ENCODE measurements at regions not wholly inside any gene's neighbourhood (a gene's known extent, or its start where the extent isn't known, plus 50 kb on each side); places are given as distances from the start of the nearest gene placed in this dataset.

DNA sequence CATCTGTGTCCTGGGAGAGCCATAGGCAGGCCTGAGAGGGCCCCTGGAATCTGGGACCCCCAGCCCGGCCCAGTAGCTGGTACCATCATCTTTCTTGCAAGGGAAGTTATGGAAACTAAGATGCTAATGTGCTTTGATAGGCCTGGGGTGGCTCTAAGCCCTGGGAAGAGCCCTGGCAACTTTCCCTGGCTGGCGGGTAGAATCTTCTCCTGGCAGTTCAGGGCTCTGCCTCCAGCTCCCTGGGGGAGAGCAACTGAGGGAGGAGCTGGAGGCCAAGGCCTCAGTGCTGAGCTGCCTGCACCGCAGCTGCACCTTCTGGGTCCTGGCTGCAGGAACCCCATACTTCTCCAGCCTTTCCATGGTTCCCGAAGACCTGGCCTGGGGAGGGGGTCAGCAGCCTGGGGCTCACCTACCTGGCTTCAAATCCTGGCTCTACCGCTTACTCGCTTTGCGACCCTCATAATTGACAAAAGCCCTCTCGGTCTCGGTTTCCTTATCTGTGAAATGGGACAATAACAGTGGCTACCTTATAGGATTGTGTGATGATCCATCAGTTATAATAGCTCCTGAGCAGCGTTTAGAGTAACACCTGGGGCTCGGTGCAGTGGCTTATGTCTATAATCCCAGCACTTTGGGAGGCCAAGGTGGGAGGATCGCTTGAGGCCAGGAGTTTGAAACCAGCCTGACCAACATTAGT, 333.7 kb downstream of the SEC14L1 start:
- no peak for DNase-seq (ENCODE audit: low spot score)

DNA sequence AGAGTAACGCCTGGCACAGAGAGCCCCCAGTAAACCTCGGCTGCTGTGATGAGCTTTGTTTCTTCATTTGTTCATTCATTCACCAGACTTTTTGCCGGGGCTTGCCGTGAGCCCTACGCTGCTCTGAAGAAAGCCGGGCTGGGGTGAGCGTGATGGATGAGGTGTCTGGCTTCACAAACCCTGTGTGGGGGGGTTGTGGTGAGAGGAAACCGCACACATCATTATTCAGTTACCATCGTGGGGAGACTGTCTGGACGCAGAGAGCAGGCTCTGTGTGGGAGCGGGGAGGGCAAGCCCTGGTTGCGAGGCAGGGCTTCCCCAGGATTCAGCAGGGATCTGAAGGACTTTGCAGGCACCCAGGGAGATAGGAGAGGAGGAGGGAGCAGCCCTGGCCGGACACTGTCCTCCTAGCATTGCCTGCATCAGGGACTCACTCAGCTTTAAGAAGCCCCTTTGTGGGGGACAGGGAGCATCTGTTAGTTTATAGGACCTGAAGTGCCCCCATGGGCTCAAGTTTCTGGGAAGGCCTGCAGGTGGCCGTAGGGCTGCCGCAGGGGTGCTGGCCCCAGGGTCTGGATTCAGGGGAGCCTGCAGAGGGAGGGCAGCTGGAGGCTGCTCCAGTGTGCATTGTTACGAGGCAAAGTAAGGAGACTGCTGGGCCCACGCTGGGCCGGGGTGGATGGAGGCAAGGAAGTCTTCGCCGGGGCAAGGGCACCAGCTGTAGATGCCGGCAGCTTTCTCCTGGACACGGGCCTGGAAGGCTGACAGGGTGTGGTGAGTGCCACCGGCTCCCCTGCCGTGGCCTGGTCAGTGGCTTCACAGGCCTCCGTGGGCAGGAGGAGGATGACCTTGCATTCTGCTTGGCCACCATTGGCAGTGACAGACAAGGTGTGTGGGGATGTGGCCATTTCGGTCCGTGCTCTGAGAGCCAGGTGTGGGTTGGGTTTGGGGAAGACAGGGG, 334.5 kb downstream of the SEC14L1 start:
- no peak for DNase-seq (ENCODE audit: low spot score)

DNA sequence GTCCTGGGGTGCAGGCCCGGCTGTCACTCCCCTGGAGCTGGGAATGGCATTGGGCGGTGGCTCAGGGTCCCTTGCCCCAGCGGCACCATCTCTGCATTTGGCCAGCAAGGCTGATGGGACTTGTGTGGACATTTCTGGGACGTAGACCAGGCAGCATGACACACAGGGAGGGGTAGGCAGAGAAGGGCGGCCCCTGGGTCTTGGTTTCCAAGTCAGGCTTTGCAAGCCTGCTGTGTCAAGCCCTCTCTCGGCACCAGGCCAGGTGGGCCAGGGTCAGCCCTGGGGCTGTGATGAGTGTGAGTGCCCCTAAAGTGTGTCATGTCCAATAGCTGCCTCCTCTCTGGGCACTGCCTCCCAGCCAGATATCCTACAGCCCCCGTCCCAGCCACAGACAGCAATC, 335.2 kb downstream of the SEC14L1 start:
- no peak for DNase-seq (ENCODE audit: low spot score)

DNA sequence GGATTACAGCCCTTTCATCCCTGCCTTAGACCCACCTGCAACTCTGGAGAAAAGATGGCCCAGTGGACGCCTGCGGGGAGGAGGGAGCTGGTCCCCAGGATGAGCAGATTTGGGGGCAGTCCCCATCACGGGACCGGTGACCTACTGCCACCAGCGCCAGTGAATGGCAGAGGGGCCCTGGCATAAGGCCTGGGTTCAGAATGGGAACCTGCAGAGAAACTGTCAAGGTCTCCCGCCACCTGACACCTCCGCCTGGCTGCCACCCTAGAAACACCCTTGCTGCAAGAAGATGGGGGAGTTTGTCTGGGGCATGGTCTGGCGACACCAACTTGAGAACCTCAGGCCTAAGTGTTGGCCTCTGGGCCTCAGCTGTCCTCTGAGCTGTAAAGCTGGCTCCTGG, 335.7 kb downstream of the SEC14L1 start:
- no peak for DNase-seq (ENCODE audit: low spot score)

DNA sequence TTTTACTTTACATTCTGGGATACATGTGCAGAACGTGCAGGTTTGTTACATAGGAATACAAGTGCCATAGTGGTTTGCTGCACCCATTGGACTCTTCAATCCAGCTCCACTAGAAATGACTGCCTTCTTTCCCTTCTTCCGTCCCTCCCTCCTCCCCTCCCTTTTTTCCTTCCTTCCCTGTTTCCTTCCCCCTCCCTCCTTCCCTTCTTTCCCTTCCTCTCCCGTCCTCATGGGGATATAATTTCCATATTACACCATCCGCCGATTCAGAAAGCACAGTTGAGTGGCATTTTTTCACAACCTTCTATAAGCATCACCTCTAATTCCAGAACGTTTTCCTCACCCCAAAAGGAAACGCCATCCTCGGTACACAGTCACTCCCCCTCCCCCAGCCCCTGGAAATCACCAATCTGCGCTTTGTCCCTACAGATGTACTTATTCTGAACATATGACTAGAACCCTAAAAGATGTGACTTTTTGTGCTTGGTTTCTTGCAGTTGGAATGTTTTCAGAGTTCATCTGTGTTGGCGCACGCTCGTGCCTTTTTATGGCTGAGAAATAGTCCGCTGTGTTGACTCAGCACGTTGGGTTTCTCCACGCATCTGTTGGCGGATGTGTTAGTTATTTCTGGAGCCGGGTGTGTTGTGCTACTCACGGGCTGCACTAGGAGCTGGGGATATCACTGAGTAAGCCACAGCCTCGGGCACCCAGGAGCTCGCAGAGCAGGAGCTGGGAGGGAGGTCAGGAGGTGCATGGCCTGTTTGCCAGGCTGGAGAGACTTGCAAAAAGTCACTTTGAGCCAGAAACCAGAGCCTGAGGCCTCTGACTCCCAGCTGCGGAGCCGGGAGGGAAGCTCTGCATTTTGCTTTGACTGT, 336.4 kb downstream of the SEC14L1 start:
- no peak for DNase-seq (ENCODE audit: low spot score)

DNA sequence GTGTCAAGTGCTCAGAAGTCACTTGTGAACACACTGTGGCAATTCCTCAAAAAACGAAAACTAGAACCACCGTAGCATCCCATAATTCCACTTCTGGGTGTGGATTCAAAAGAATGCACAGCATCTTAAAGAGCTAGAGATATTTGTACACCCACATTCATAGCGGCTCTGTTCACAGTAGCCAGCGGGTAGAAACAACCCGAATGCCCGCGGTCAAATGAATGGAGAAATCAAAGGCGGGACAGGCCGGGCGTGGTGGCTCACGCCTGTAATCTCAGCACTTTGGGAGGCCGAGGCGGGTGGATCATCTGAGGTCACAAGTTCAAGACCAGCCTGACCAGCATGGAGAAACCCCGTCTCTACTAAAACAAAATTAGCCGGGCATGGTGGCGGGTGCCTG, 337.5 kb downstream of the SEC14L1 start:
- DNase-seq (ENCODE audit: low spot score): no peak

DNA sequence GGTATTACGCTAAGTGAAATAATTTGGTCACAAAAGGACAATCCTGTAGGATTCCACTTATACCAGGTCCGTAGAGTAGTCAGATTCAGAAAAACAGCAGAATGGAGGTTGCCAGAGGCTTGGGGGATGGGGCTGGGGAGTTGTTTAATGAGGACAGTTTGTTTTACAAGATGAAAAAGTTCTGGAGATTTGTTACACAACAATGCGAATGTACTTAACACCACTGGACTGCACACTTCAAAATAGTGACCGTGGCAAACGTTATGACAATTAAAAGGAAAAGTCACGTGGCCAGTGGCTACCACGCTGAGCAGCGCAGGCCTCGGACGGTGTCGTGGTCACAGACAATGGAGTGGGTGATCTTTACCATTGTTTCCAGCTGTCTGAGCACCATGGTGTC, 338.1 kb downstream of the SEC14L1 start:
- no peak for DNase-seq (ENCODE audit: low spot score)

DNA sequence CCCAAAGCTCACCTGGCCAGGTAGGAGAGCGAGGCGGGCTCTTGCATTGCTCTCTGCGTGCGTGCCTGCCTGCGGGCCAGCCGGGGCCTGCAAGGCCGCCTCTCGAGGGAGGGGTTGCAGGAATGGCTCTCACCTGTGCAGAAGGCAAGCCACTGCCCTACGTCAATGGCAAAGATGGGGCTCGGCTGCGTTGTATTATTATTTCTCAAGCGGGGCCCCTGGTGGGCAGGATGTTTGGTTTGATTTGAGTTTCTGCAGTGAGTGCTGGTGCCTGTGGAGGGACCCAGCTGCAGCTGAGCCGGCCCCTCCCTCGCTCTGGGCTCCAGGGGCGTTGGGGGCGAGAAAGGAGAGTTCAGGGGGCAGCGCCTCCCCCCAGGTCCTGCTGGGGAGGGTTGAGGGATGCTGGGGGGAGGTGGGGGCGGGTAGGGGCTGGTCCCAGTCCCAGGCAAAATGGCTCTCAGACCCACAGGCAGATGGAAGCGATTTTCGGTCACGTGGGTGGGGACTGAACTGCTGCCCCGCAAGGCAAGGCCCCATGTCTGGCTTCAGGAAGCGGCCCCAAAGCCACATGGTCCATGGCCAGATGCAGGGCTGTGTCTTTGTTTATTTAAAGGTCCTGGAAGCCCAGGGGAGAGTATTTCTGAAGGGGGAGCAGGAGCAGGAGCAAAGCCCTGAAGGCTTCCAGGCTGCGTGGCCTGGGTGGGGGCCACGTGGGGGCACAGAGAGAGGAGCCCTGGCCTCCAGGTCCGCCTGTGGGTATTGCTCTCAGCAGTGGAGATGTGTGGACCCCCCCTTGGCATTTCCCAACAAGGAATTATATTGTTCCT, 338.8 kb downstream of the SEC14L1 start:
- DNase-seq (ENCODE audit: low spot score): peak; percentile 83

DNA sequence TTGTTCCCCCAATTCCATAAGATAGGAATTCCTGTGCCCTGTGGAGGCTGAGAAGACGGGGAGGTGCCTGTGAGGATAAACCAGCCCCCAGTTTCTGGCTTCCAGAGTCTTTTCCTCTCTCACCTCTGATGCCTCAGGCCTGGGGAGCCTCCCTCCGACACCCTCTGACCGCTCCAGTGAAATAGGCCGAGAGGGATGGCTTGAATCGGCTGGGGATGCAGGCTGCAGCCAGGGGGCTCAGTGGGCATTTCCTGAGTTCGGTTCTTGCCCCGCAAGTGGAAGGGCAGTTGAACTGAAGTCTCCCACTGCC, 339.4 kb downstream of the SEC14L1 start:
- DNase-seq (ENCODE audit: low spot score): no peak

DNA sequence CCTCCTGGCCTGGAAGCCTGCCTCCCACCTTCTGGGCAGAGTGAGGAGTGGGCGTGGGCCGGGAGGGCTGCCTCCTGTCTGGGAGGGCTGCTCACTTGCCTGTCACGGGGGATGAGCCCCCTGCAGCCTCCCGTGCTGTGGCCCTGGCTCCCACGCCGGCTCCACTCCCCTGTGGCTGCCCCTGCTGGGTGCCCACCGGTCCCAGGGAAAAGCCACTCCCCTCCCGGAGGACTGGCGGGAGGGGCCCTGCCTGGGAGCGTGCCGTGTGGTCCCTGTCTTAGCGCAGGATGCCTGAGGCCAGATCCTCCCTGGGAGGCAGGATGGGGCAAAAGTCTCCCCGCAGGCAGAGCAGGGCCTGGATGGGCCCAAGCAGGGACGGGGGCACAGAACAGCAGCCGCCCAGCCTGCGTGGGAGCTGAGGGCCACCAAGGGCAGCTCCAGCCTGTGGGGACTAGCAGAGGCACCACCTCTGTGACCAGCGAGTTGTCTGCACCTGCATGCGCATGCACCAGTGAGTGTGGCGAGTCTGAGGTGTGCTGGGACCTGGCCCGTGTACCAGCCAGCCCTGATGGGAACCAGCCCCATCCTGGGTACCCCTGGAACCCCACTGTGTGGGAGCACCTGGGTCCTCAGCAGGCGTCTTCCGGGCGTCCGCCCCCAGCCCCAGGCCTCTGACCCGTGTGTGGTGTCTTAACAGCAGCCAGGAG, 339.9 kb downstream of the SEC14L1 start:
- no peak for DNase-seq (ENCODE audit: low spot score)

DNA sequence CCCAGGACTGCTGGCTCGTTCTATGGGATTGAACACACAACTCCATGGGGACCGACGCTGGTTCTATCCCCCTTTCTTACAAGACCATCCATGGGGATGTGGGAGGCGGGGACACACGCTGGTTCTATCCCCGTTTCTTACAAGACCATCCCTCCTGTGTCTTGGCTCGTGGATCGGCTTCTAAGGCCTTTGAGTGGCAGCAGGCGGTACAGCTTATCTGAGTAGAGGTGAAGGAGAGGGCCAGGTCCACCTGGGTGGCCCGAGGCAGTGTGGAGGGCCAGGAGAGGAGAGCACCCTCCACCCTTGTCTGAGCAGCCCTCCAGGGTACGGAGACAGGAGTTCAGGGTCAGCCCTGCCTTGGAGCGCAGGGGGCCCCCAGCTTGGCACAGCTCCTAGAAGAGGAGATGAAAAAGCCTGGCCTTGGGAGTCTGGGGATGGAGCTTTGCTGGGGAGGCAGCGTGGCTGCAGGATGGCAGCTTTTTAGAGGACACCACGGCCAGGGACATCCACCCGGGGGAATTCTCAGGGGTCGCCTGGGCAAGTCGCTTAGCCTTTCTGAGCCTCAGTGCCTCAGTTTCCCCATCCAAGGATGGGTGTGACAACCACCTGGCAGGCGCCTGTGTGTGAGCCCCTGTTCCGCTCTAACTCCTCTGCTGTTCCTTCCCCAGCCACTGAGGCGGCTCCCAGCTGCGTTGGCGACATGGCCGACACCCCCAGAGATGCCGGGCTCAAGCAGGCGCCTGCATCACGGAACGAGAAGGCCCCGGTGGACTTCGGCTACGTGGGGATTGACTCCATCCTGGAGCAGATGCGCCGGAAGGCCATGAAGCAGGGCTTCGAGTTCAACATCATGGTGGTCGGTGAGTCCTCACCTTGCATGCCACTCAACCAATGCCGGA, 341.0 kb downstream of the SEC14L1 start:
- no peak for DNase-seq (ENCODE audit: low spot score)

DNA sequence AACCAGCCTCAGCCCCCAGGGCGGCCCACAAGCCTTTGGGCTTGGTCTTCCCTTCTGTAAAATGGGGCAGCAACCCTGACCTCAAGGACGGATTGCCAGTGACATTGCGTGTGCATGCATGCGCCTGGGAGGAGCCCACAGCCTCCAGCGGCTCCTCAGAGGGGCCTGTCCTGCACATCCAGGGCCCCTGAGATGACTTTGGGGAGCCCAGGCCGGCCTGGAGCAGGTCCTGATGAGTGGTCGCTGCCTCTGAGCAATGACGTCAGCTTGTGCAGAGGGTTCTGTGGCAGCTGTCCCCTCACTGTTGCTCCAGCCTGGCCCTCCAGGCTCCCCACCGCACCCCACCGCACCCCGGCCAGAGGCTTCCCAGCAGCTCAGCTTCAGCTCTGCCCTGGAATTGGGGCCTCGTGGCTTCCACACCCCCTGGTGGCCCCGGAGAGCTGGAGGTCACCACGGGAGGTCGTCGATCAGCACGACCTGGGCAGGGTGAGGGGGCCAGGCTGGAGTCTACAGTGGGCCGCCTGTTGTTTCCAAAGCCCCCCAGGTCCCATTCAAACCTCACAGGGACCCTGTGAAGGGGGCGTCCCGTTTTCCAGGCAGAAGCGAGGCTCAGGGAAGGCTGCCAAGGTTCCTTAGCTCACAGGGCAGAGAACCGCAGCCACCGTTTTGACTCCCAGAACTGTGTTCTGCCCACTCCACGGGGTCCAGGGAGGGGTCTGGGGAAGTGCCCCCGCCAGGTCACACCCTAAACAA, 341.8 kb downstream of the SEC14L1 start:
- no peak for DNase-seq (ENCODE audit: low spot score)

DNA sequence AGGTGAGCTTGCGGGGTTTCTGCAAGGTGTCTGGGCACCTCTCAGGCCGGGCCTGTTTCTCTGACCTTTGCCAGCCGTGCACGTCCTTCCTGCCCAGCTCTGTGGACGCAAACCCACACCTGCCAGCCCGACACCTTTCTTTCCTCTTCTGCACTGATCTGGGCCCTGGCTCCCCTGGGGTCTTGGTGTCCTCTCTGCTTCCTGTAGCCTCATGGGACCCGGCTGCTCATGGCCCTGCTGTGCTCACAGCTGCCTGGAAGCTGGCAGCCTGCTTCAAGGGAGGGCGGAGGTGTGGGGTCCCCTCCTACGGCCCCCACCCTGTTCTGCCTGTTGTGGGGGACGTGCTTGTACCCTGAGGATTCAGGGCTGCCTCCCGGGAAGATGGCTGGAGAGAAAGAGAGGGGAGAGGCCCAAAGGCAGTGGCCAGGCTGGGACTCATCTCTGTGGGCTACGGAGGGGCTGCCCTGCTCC, 342.4 kb downstream of the SEC14L1 start:
- DNase-seq (ENCODE audit: low spot score): no peak

DNA sequence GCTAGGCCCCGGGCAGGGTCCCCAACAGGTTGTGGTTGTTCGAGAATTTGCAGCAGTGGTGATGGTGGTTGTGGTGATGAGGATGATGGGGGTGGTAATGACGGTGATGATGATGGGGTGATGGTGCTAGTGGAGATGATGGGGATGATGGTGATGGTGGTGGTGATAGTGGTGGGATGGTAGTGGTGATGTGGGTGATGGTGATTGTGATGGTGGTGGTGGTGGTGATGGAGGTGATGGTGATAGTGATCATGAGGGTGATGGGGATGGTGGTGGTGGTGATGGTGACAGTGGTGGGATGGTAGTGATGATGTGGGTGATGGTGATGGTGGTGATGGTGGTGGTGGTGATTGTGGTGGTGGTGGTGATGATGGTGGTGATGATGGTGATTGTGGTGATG, 343.3 kb downstream of the SEC14L1 start:
- no peak for DNase-seq (ENCODE audit: low spot score)

DNA sequence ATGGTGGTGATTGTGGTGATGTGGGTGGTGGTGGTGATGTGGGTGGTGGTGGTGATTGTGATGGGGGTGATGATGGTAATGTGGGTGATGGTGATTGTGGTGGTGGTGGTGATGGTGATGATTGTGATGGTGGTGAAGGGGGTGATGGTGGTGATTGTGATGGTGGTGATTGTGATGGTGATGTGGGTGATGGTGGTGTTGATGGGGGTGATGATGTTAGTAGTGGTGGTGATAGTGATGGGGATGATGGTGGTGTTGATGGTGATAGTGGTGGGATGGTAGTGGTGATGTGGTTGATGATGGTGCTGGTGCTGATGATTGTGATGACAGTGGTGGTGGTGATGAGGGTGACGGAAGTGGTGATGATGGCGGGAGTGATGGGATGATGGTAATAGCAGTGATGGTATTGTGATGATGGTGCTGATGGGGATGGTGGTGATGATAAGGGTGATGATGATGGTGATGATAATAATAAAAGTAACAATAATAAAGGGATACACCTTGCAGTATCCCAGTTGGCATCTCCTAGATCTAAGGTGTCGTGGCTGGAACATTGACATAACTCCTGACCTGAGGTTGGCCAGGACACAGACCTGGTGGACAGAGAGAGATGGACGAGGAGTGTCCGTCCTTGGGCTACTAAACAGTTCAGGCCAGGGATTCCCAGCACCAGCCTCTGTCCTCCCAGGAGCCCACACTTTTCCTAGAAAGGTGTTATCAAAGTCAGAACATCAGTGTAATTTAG, 344.5 kb downstream of the SEC14L1 start:
- no peak for DNase-seq (ENCODE audit: low spot score)

DNA sequence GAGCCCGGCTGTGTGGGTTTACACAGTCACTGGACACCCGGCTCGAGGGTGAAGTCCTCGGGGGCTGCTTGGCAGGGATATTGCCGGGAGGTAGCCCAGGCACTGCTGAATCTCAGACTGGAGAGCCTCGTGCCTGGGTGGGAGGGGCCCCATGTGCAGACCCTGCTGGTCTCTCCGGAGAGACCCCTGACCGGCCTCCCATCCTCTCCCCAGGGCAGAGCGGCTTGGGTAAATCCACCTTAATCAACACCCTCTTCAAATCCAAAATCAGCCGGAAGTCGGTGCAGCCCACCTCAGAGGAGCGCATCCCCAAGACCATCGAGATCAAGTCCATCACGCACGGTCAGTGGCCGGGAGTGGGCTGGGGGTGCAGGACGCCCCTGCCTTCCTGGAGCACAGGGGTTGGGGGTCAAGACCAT, 346.5 kb downstream of the SEC14L1 start:
- DNase-seq (ENCODE audit: low spot score): no peak

DNA sequence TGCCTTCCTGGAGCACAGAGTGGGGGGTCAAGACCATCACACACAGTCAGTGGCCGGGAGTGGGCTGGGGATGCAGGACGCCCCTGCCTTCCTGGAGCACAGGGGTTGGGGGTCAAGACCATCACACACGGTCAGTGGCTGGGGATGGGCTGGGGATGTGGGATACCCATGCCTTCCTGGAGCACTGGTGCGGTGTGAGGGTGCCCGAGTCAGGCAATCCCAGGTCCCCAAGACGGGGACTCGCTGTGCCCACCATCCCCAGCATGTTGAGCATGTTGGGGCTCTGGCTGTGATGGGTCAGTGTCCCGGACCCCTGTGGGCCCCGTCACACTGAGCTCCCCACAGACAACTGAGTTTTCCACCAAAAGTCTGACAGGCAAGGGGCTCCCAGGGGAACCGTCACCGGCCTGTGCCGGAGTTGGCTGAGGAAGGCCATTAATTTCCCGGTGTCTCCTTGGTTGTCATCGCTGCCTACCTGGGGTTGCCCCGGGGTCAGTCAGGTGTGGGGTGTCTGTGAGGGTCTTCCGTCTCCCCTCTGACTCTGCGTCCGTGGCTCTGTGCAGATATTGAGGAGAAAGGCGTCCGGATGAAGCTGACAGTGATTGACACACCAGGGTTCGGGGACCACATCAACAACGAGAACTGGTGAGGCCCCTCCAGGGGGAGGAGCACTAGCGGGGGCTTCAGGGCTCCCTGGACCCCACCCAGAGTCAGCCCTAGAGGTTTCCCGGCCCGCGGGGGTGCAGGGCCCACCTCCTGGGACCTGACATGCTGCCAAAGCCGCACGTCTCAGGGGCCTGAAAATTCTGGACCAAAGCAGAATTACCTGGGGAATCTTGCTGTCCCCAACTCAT, 347.1 kb downstream of the SEC14L1 start:
- no peak for DNase-seq (ENCODE audit: low spot score)

Measured in left forelimb (tissue), 1 donor.